ENCODE measurements at regions not wholly inside any gene's neighbourhood (a gene's known extent, or its start where the extent isn't known, plus 50 kb on each side); places are given as distances from the start of the nearest gene placed in this dataset.
A peak's percentile ranks its signal among the peaks of the same experiment; 100 is the strongest.

GRCh38 chr1:43044572-43045361, 86.1 kb upstream of the SLC2A1 start:
- Mint-ChIP-seq H3K4me3 (no peak overlapping the region), H3K9me3 (no peaks in the 10 kb centered on the region), H3K27me3 (peaks cover 0 to 2% (median 0%) of the 10 kb centered on the region in 5 donors), H3K4me1 (peaks cover 0 to 15% (median 6%) of the 10 kb centered on the region in 7 donors), H3K27ac (no peak overlapping the region), H3K36me3 (no peaks in the 10 kb centered on the region)
- no peak for ATAC-seq
- Histone ChIP-seq H3K4me1 (ENCODE audit: control insufficient read depth in 2 of 2, insufficient read depth in 2 of 2, low read length in 2 of 2) (no peaks in the 10 kb centered on the region), H3K9me3 (ENCODE audit: control insufficient read depth in 2 of 3, low read length in 3 of 3) (no peaks in the 10 kb centered on the region), H3K36me3 (ENCODE audit: control insufficient read depth in 2 of 3, insufficient read depth in 3 of 3, low read length in 3 of 3) (no peaks in the 10 kb centered on the region), H3K4me3 (ENCODE audit: low read length) (no peak overlapping the region), H3K27ac (ENCODE audit: low read depth, low read length) (no peak overlapping the region), H3K27me3 (ENCODE audit: control insufficient read depth in 2 of 2, insufficient read depth in 2 of 2, low read length in 2 of 2) (no peaks in the 10 kb centered on the region)
- intact Hi-C loops (cut with micrococcal nuclease): no loop called here
- ChIA-PET CTCF (no interaction called here), POLR2A (no interaction called here)
- DNase-seq: no peak

- Histone ChIP-seq H3K9me3 (ENCODE audit: control insufficient read depth in 2 of 3, low read length in 3 of 3) (no peaks in the 10 kb centered on the region), H3K4me3 (ENCODE audit: low read length) (no peak overlapping the region), H3K36me3 (ENCODE audit: control insufficient read depth in 2 of 3, insufficient read depth in 3 of 3, low read length in 3 of 3) (no peaks in the 10 kb centered on the region), H3K27me3 (ENCODE audit: control insufficient read depth in 2 of 2, insufficient read depth in 2 of 2, low read length in 2 of 2) (no peaks in the 10 kb centered on the region), H3K4me1 (ENCODE audit: control insufficient read depth in 2 of 2, insufficient read depth in 2 of 2, low read length in 2 of 2) (no peaks in the 10 kb centered on the region), H3K27ac (ENCODE audit: low read depth, low read length) (no peak overlapping the region)
- H3K27me3 Mint-ChIP-seq: no peaks in the 10 kb centered on the region
- ATAC-seq (no peak), DNase-seq (no peak)
- no peaks in the 10 kb centered on the region for H3K36me3 Mint-ChIP-seq
- peak overlapping the region in 1 of 9 donors; percentile 65 for H3K27ac Mint-ChIP-seq
- H3K4me3 Mint-ChIP-seq: no peak overlapping the region
- ChIA-PET CTCF (no interaction called here), POLR2A (no interaction called here)
- H3K9me3 Mint-ChIP-seq: no peaks in the 10 kb centered on the region
- H3K4me1 Mint-ChIP-seq: peaks cover 0 to 10% (median 4%) of the 10 kb centered on the region in 7 donors
- intact Hi-C loops (cut with micrococcal nuclease): no loop called here
Measured at GRCh38 chr1:43043695-43044094, 85.0 kb upstream of the SLC2A1 start.

GRCh38 chr1:43042773-43043457, 84.2 kb upstream of the SLC2A1 start:
- no peaks in the 10 kb centered on the region for H3K36me3 Mint-ChIP-seq
- H3K9me3 Mint-ChIP-seq: no peaks in the 10 kb centered on the region

GRCh38 chr1:43042127-43042526, 83.5 kb upstream of the SLC2A1 start:
- peaks cover under 1 to 8% (median 4%) of the 10 kb centered on the region in 7 donors for H3K4me1 Mint-ChIP-seq
- no peaks in the 10 kb centered on the region for H3K4me1 ChIP-seq (ENCODE audit: control insufficient read depth in 2 of 2, insufficient read depth in 2 of 2, low read length in 2 of 2)
- ATAC-seq: no peak
- peaks cover 0 to 2% (median 0%) of the 10 kb centered on the region in 5 donors for H3K27me3 Mint-ChIP-seq
- H3K27ac Mint-ChIP-seq: no peak overlapping the region
- intact Hi-C loops (cut with micrococcal nuclease): no loop called here
- POLR2A ChIA-PET: interaction anchor here (0.8 kb wide), 1 partner anchor 8 kb away, joined by 3 read pairs; no protein-coding TSS in a partner anchor
- CTCF ChIA-PET: interaction anchor here (1.1 kb wide), 1 partner anchor 119 kb away, joined by 3 read pairs; no protein-coding TSS in a partner anchor
- H3K4me3 ChIP-seq (ENCODE audit: low read length): no peak overlapping the region
- no peaks in the 10 kb centered on the region for H3K27me3 ChIP-seq (ENCODE audit: control insufficient read depth in 2 of 2, insufficient read depth in 2 of 2, low read length in 2 of 2)
- H3K9me3 Mint-ChIP-seq: no peaks in the 10 kb centered on the region
- no peaks in the 10 kb centered on the region for H3K36me3 Mint-ChIP-seq
- DNase-seq: no peak
- H3K36me3 ChIP-seq (ENCODE audit: control insufficient read depth in 2 of 3, insufficient read depth in 3 of 3, low read length in 3 of 3): no peaks in the 10 kb centered on the region
- no peaks in the 10 kb centered on the region for H3K9me3 ChIP-seq (ENCODE audit: control insufficient read depth in 2 of 3, low read length in 3 of 3)
- H3K4me3 Mint-ChIP-seq: no peak overlapping the region
- H3K27ac ChIP-seq (ENCODE audit: low read depth, low read length): no peak overlapping the region

More at GRCh38 chr1:43042773-43043457, 84.2 kb upstream of the SLC2A1 start:
- intact Hi-C loops (cut with micrococcal nuclease): no loop called here
- Histone ChIP-seq H3K36me3 (ENCODE audit: control insufficient read depth in 2 of 3, insufficient read depth in 3 of 3, low read length in 3 of 3) (no peaks in the 10 kb centered on the region), H3K4me3 (ENCODE audit: low read length) (no peak overlapping the region), H3K4me1 (ENCODE audit: control insufficient read depth in 2 of 2, insufficient read depth in 2 of 2, low read length in 2 of 2) (no peaks in the 10 kb centered on the region), H3K9me3 (ENCODE audit: control insufficient read depth in 2 of 3, low read length in 3 of 3) (no peaks in the 10 kb centered on the region), H3K27ac (ENCODE audit: low read depth, low read length) (no peak overlapping the region), H3K27me3 (ENCODE audit: control insufficient read depth in 2 of 2, insufficient read depth in 2 of 2, low read length in 2 of 2) (no peaks in the 10 kb centered on the region)
- ChIA-PET CTCF (interaction anchor here (1.1 kb wide), 1 partner anchor 120 kb away, joined by 3 read pairs; no protein-coding TSS in a partner anchor), POLR2A (interaction anchor here (0.8 kb wide), 1 partner anchor 9 kb away, joined by 3 read pairs; no protein-coding TSS in a partner anchor)
- DNase-seq (no peak), ATAC-seq (no peak)
- H3K4me3 Mint-ChIP-seq: no peak overlapping the region
- H3K27me3 Mint-ChIP-seq: peaks cover 0 to 2% (median 0%) of the 10 kb centered on the region in 5 donors
- peak overlapping the region in 2 of 9 donors; percentile 18 to 82 for H3K27ac Mint-ChIP-seq
- peaks cover 0 to 8% (median 4%) of the 10 kb centered on the region in 7 donors for H3K4me1 Mint-ChIP-seq

- Histone ChIP-seq H3K9me3 (ENCODE audit: control insufficient read depth in 2 of 3, low read length in 3 of 3) (no peaks in the 10 kb centered on the region), H3K4me3 (ENCODE audit: low read length) (no peak overlapping the region), H3K4me1 (ENCODE audit: control insufficient read depth in 2 of 2, insufficient read depth in 2 of 2, low read length in 2 of 2) (no peaks in the 10 kb centered on the region), H3K27me3 (ENCODE audit: control insufficient read depth in 2 of 2, insufficient read depth in 2 of 2, low read length in 2 of 2) (no peaks in the 10 kb centered on the region), H3K27ac (ENCODE audit: low read depth, low read length) (no peak overlapping the region), H3K36me3 (ENCODE audit: control insufficient read depth in 2 of 3, insufficient read depth in 3 of 3, low read length in 3 of 3) (no peaks in the 10 kb centered on the region)
- Mint-ChIP-seq H3K27me3 (peaks cover 0 to 2% (median 0%) of the 10 kb centered on the region in 5 donors), H3K9me3 (no peaks in the 10 kb centered on the region), H3K36me3 (no peaks in the 10 kb centered on the region), H3K27ac (no peak overlapping the region), H3K4me3 (no peak overlapping the region), H3K4me1 (peaks cover 3 to 13% (median 8%) of the 10 kb centered on the region in 7 donors)
- POLR2A ChIA-PET: no interaction called here
- intact Hi-C loops (cut with micrococcal nuclease): no loop called here
- ATAC-seq: no peak
- peak in 1 of 9 donors; percentile 5 for DNase-seq
- CTCF ChIA-PET: interaction anchor here (0.6 to 1.1 kb wide), 4 partner anchors 40 to 1364 kb away, joined by 3 to 4 read pairs (median 3); no protein-coding TSS in a partner anchor
Measured at GRCh38 chr1:43041591-43041990, 82.9 kb upstream of the SLC2A1 start.

GRCh38 chr1:43039228-43040055, 80.8 kb upstream of the SLC2A1 start:
- intact Hi-C loops (cut with micrococcal nuclease): no loop called here

More at GRCh38 chr1:43039228-43040055, 80.8 kb upstream of the SLC2A1 start:
- H3K9me3 ChIP-seq (ENCODE audit: control insufficient read depth in 2 of 3, low read length in 3 of 3): no peaks in the 10 kb centered on the region
- Mint-ChIP-seq H3K27me3 (peaks cover 0 to 2% (median 0%) of the 10 kb centered on the region in 5 donors), H3K27ac (no peak overlapping the region), H3K36me3 (no peaks in the 10 kb centered on the region), H3K4me3 (no peak overlapping the region), H3K4me1 (peaks cover 9 to 30% (median 20%) of the 10 kb centered on the region in 7 donors), H3K9me3 (no peaks in the 10 kb centered on the region)
- no peaks in the 10 kb centered on the region for H3K36me3 ChIP-seq (ENCODE audit: control insufficient read depth in 2 of 3, insufficient read depth in 3 of 3, low read length in 3 of 3)
- ChIA-PET POLR2A (no interaction called here), CTCF (no interaction called here)
- no peak overlapping the region for H3K27ac ChIP-seq (ENCODE audit: low read depth, low read length)
- no peak overlapping the region for H3K4me3 ChIP-seq (ENCODE audit: low read length)
- DNase-seq: no peak
- H3K4me1 ChIP-seq (ENCODE audit: control insufficient read depth in 2 of 2, insufficient read depth in 2 of 2, low read length in 2 of 2): peaks cover 12 to 14% of the 10 kb centered on the region in 2 donors
- no peak for ATAC-seq
- no peaks in the 10 kb centered on the region for H3K27me3 ChIP-seq (ENCODE audit: control insufficient read depth in 2 of 2, insufficient read depth in 2 of 2, low read length in 2 of 2)

Data from naive thymus-derived CD4-positive, alpha-beta T cell (primary cell).